ENCODE measurements at regions not wholly inside any gene's neighbourhood (a gene's known extent, or its start where the extent isn't known, plus 50 kb on each side); places are given as distances from the start of the nearest gene placed in this dataset.
"Not testable (repeated sequence)": the region's sequence is repeated elsewhere in the genome, so short reads cannot be mapped to it uniquely, and the experiment has no call there.

- in situ Hi-C loops (cut with HindIII; ENCODE audit: low sequenced_read_pairs) = no loop called here
- TF ChIP-seq, protein P1, sequence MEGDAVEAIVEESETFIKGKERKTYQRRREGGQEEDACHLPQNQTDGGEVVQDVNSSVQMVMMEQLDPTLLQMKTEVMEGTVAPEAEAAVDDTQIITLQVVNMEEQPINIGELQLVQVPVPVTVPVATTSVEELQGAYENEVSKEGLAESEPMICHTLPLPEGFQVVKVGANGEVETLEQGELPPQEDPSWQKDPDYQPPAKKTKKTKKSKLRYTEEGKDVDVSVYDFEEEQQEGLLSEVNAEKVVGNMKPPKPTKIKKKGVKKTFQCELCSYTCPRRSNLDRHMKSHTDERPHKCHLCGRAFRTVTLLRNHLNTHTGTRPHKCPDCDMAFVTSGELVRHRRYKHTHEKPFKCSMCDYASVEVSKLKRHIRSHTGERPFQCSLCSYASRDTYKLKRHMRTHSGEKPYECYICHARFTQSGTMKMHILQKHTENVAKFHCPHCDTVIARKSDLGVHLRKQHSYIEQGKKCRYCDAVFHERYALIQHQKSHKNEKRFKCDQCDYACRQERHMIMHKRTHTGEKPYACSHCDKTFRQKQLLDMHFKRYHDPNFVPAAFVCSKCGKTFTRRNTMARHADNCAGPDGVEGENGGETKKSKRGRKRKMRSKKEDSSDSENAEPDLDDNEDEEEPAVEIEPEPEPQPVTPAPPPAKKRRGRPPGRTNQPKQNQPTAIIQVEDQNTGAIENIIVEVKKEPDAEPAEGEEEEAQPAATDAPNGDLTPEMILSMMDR (IDR thresholded peaks at IDR 0.05; ENCODE audit: low read depth, low read length) = no peak
- H3K4me3 ChIP-seq (ENCODE audit: low read depth, low read length) = no peak overlapping the region
- no peak for DNase-seq (ENCODE audit: low read depth, low spot score)
These were observed 50.1 kb upstream of the ACSL4 start for GRCh38 chrX:109782994-109783700.

- TF ChIP-seq, protein P1 (IDR thresholded peaks at IDR 0.05; ENCODE audit: low read depth, low read length) = no peak
These were observed 50.6 kb upstream of the ACSL4 start for GRCh38 chrX:109783701-109784079.

GRCh38 chrX:109785053-109785452 lies 52.0 kb upstream of the ACSL4 start:
- no peak for DNase-seq (ENCODE audit: low read depth, low spot score)
- TF ChIP-seq, protein P1 (IDR thresholded peaks at IDR 0.05; ENCODE audit: low read depth, low read length) = no peak
- in situ Hi-C loops (cut with HindIII; ENCODE audit: low sequenced_read_pairs) = no loop called here
- no peak overlapping the region for H3K4me3 ChIP-seq (ENCODE audit: low read depth, low read length)

More at GRCh38 chrX:109783701-109784079, 50.6 kb upstream of the ACSL4 start:
- no peak overlapping the region for H3K4me3 ChIP-seq (ENCODE audit: low read depth, low read length)
- in situ Hi-C loops (cut with HindIII; ENCODE audit: low sequenced_read_pairs) = no loop called here
- no peak for DNase-seq (ENCODE audit: low read depth, low spot score)

GRCh38 chrX:109790511-109790910 lies 57.5 kb upstream of the ACSL4 start:
- DNase-seq (ENCODE audit: low read depth, low spot score); H3K4me3 ChIP-seq (ENCODE audit: low read depth, low read length); in situ Hi-C loops (cut with HindIII; ENCODE audit: low sequenced_read_pairs): not testable (repeated sequence)

DNA sequence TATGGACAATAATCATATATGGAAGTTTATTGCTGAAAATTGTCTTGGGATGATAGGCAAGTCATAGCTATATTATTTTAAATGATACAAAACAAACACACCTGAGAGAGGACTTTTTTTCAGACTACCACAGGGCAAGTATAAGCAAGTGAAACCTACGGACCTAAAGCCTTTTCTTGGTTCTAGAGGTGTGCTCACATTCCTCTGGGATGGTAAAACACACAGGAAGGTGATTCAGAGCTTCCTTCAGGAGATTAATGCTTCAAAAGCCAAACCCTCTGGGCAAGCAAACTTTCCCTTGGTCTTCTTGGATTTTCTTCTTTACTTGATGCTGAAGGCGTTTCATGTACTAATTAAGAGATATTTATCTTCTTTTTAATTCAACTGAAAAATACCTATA lies 60.1 kb upstream of the ACSL4 start:
- DNase-seq (ENCODE audit: low read depth, low spot score) = no peak
- TF ChIP-seq, protein P1 (IDR thresholded peaks at IDR 0.05; ENCODE audit: low read depth, low read length) = no peak
- H3K4me3 ChIP-seq (ENCODE audit: low read depth, low read length) = no peak overlapping the region
- in situ Hi-C loops (cut with HindIII; ENCODE audit: low sequenced_read_pairs) = no loop called here

GRCh38 chrX:109795682-109796081 lies 62.6 kb upstream of the ACSL4 start:
- in situ Hi-C loops (cut with HindIII; ENCODE audit: low sequenced_read_pairs) = no loop called here
- H3K4me3 ChIP-seq (ENCODE audit: low read depth, low read length) = no peak overlapping the region
- TF ChIP-seq, protein P1 (IDR thresholded peaks at IDR 0.05; ENCODE audit: low read depth, low read length) = no peak
- no peak for DNase-seq (ENCODE audit: low read depth, low spot score)

- H3K4me3 ChIP-seq (ENCODE audit: low read depth, low read length) = no peak overlapping the region
- in situ Hi-C loops (cut with HindIII; ENCODE audit: low sequenced_read_pairs) = no loop called here
- TF ChIP-seq, protein P1 (IDR thresholded peaks at IDR 0.05; ENCODE audit: low read depth, low read length) = no peak
- DNase-seq (ENCODE audit: low read depth, low spot score) = no peak
These were observed 64.4 kb upstream of the ACSL4 start for GRCh38 chrX:109797311-109797975.
